ENCODE measurements at regions not wholly inside any gene's neighbourhood (a gene's known extent, or its start where the extent isn't known, plus 50 kb on each side); places are given as distances from the start of the nearest gene placed in this dataset.

GRCh38 chr20:54337144-54337543 is 129.3 kb downstream of the PFDN4 start:
- no peak for TF ChIP-seq CTCF (IDR thresholded peaks at IDR 0.05; ENCODE audit: low read depth, low read length, missing input control)
- TF ChIP-seq REST (IDR thresholded peaks at IDR 0.05) = no peak
- no peak for TF ChIP-seq TAF1 (conservative IDR thresholded peaks at IDR 0.05)
- TF ChIP-seq YY1 (IDR thresholded peaks at IDR 0.05) = no peak
- no peak for TF ChIP-seq RAD21 (IDR thresholded peaks at IDR 0.05)
- no peak for TF ChIP-seq GABPA (IDR thresholded peaks at IDR 0.05 in 1 of 2, conservative IDR thresholded peaks at IDR 0.05 in 1 of 2)
- TF ChIP-seq RXRA (IDR thresholded peaks at IDR 0.05) = no peak
- TF ChIP-seq HNF4G (IDR thresholded peaks at IDR 0.05) = no peak
- TF ChIP-seq MAX (IDR thresholded peaks at IDR 0.05) = no peak
- no peak for TF ChIP-seq NR2F2 (IDR thresholded peaks at IDR 0.05)
- TF ChIP-seq SP1 (IDR thresholded peaks at IDR 0.05) = no peak
- TF ChIP-seq EGR1 (IDR thresholded peaks at IDR 0.05; ENCODE audit: low read depth in 2 of 2) = no peak
- TF ChIP-seq JUND (IDR thresholded peaks at IDR 0.05) = no peak
- TF ChIP-seq HNF4A (conservative IDR thresholded peaks at IDR 0.05) = no peak

Data from liver (tissue), 3 donors.